Effector memory CD8-positive, alpha-beta T cell (primary cell): ENCODE measurements at regions not wholly inside any gene's neighbourhood (a gene's known extent, or its start where the extent isn't known, plus 50 kb on each side); places are given as distances from the start of the nearest gene placed in this dataset.
"Not testable (repeated sequence)": the region's sequence is repeated elsewhere in the genome, so short reads cannot be mapped to it uniquely, and the experiment has no call there.

ENCODE experiments used
- ATAC-seq: fragments of 150-1000 bp; cut with Tn5 transposase; replicated peaks from 2 replicates; pipeline ENCODE4 v1.10.0; 2021; ENCODE audit warnings: mild to moderate bottlenecking, moderate library complexity
- DNase-seq, 3 experiments: peaks; one replicate each; pipeline ENCODE4 v3.0.0; 2021
- H3K27ac Mint-ChIP-seq, 2 donors: one replicate each; pipeline ENCODE4 v1.8.0; 2022; ENCODE audit warnings: mild to moderate bottlenecking in 2 of 2, mixed read lengths in 2 of 2, moderate library complexity in 2 of 2
- H3K27me3 Mint-ChIP-seq, 2 donors: one replicate each; pipeline ENCODE4 v1.8.0; 2022; ENCODE audit warnings: mixed read lengths in 2 of 2
- H3K36me3 Mint-ChIP-seq: one replicate; pipeline ENCODE4 v1.8.0; 2022; ENCODE audit warnings: mild to moderate bottlenecking, moderate library complexity, mixed read lengths; ENCODE audit not compliant: insufficient read depth
- H3K4me1 Mint-ChIP-seq, 2 donors: one replicate each; pipeline ENCODE4 v1.8.0; 2022; ENCODE audit warnings: low read depth in 2 of 2, mixed read lengths in 2 of 2
- H3K4me3 Mint-ChIP-seq, 2 donors: one replicate each; pipeline ENCODE4 v1.8.0; 2022; ENCODE audit warnings: mild to moderate bottlenecking in 2 of 2, mixed read lengths in 2 of 2, moderate library complexity in 2 of 2
- H3K9me3 Mint-ChIP-seq, 2 donors: one replicate each; pipeline ENCODE4 v1.8.0; 2022; ENCODE audit warnings: mixed read lengths in 2 of 2

- no peak overlapping the region for H3K27ac Mint-ChIP-seq
- no peaks in the 10 kb centered on the region for H3K36me3 Mint-ChIP-seq
- no peaks in the 10 kb centered on the region for H3K4me1 Mint-ChIP-seq
- H3K27me3 Mint-ChIP-seq: peaks cover 0 to 7% of the 10 kb centered on the region in 2 donors
- peaks cover 0 to 2% of the 10 kb centered on the region in 2 donors for H3K9me3 Mint-ChIP-seq
- no peak overlapping the region for H3K4me3 Mint-ChIP-seq
- ATAC-seq (no peak), DNase-seq (no peak)
Observed at GRCh38 chr3:137820366-137820765, 56.3 kb downstream of the SOX14 start.

GRCh38 chr3:137835096-137835495 is 71.0 kb downstream of the SOX14 start:
- H3K9me3 Mint-ChIP-seq: peaks cover 0 to 3% of the 10 kb centered on the region in 2 donors
- H3K27me3 Mint-ChIP-seq: no peaks in the 10 kb centered on the region
- no peaks in the 10 kb centered on the region for H3K36me3 Mint-ChIP-seq
- DNase-seq (no peak), ATAC-seq (no peak)
- H3K4me3 Mint-ChIP-seq: no peak overlapping the region
- no peak overlapping the region for H3K27ac Mint-ChIP-seq
- H3K4me1 Mint-ChIP-seq: no peaks in the 10 kb centered on the region

GRCh38 chr3:137845194-137845593 is 81.1 kb downstream of the SOX14 start:
- Mint-ChIP-seq H3K36me3 (no peaks in the 10 kb centered on the region), H3K9me3 (no peaks in the 10 kb centered on the region), H3K4me1 (no peaks in the 10 kb centered on the region), H3K4me3 (no peak overlapping the region), H3K27me3 (peaks cover 6 to 8% of the 10 kb centered on the region in 2 donors), H3K27ac (no peak overlapping the region)
- DNase-seq (no peak), ATAC-seq (no peak)

GRCh38 chr3:137845666-137846065 is 81.6 kb downstream of the SOX14 start:
- H3K27ac Mint-ChIP-seq: no peak overlapping the region
- ATAC-seq: no peak
- peaks cover 6 to 8% of the 10 kb centered on the region in 2 donors for H3K27me3 Mint-ChIP-seq
- no peaks in the 10 kb centered on the region for H3K4me1 Mint-ChIP-seq
- no peaks in the 10 kb centered on the region for H3K36me3 Mint-ChIP-seq
- DNase-seq: no peak
- H3K4me3 Mint-ChIP-seq: no peak overlapping the region
- H3K9me3 Mint-ChIP-seq: no peaks in the 10 kb centered on the region

GRCh38 chr3:137852391-137852830 is 88.3 kb downstream of the SOX14 start:
- Mint-ChIP-seq H3K4me1 (no peaks in the 10 kb centered on the region), H3K4me3 (no peak overlapping the region), H3K36me3 (no peaks in the 10 kb centered on the region), H3K9me3 (peaks cover 0 to 4% of the 10 kb centered on the region in 2 donors), H3K27ac (no peak overlapping the region), H3K27me3 (peaks cover 0 to 8% of the 10 kb centered on the region in 2 donors)
- no peak for ATAC-seq
- no peak for DNase-seq

GRCh38 chr3:137854533-137855261 is 90.6 kb downstream of the SOX14 start:
- no peak for ATAC-seq

GRCh38 chr3:137866001-137866400 is 101.9 kb downstream of the SOX14 start:
- no peak for DNase-seq
- H3K36me3 Mint-ChIP-seq: no peaks in the 10 kb centered on the region
- no peaks in the 10 kb centered on the region for H3K27me3 Mint-ChIP-seq
- H3K4me1 Mint-ChIP-seq: no peaks in the 10 kb centered on the region
- ATAC-seq: no peak
- no peak overlapping the region for H3K4me3 Mint-ChIP-seq
- peaks cover 3 to 14% of the 10 kb centered on the region in 2 donors for H3K9me3 Mint-ChIP-seq
- H3K27ac Mint-ChIP-seq: no peak overlapping the region

More at GRCh38 chr3:137854533-137855261, 90.6 kb downstream of the SOX14 start:
- no peak overlapping the region for H3K4me3 Mint-ChIP-seq
- H3K27ac Mint-ChIP-seq: no peak overlapping the region
- no peaks in the 10 kb centered on the region for H3K4me1 Mint-ChIP-seq
- H3K36me3 Mint-ChIP-seq: no peaks in the 10 kb centered on the region
- no peaks in the 10 kb centered on the region for H3K27me3 Mint-ChIP-seq
- DNase-seq: no peak
- H3K9me3 Mint-ChIP-seq: peaks cover 0 to 5% of the 10 kb centered on the region in 2 donors

GRCh38 chr3:137866933-137867332 is 102.8 kb downstream of the SOX14 start:
- no peaks in the 10 kb centered on the region for H3K4me1 Mint-ChIP-seq
- no peaks in the 10 kb centered on the region for H3K27me3 Mint-ChIP-seq
- peaks cover 3 to 18% of the 10 kb centered on the region in 2 donors for H3K9me3 Mint-ChIP-seq
- DNase-seq (no peak), ATAC-seq (no peak)
- no peaks in the 10 kb centered on the region for H3K36me3 Mint-ChIP-seq
- H3K4me3 Mint-ChIP-seq: no peak overlapping the region
- H3K27ac Mint-ChIP-seq: no peak overlapping the region

GRCh38 chr3:137867611-137868010 is 103.5 kb downstream of the SOX14 start:
- H3K27ac Mint-ChIP-seq: no peak overlapping the region
- no peak for ATAC-seq
- H3K27me3 Mint-ChIP-seq: no peaks in the 10 kb centered on the region
- no peak for DNase-seq
- H3K9me3 Mint-ChIP-seq: peaks cover 3 to 18% of the 10 kb centered on the region in 2 donors
- H3K4me3 Mint-ChIP-seq: no peak overlapping the region
- no peaks in the 10 kb centered on the region for H3K4me1 Mint-ChIP-seq
- no peaks in the 10 kb centered on the region for H3K36me3 Mint-ChIP-seq

GRCh38 chr3:137869022-137869421 is 104.9 kb downstream of the SOX14 start:
- Mint-ChIP-seq H3K4me3 (no peak overlapping the region), H3K4me1 (no peaks in the 10 kb centered on the region), H3K27me3 (no peaks in the 10 kb centered on the region), H3K27ac (no peak overlapping the region), H3K36me3 (no peaks in the 10 kb centered on the region), H3K9me3 (peaks cover 3 to 18% of the 10 kb centered on the region in 2 donors)
- no peak for ATAC-seq
- no peak for DNase-seq

- peaks cover 14 to 18% of the 10 kb centered on the region in 2 donors for H3K9me3 Mint-ChIP-seq
- not testable (repeated sequence) for H3K36me3 Mint-ChIP-seq, H3K27me3 Mint-ChIP-seq, DNase-seq, H3K27ac Mint-ChIP-seq, H3K4me1 Mint-ChIP-seq, H3K4me3 Mint-ChIP-seq, ATAC-seq
Observed at GRCh38 chr3:137872589-137872988, 108.5 kb downstream of the SOX14 start.

GRCh38 chr3:137896842-137897241 is 113.1 kb upstream of the CLDN18 start:
- not testable (repeated sequence) for H3K36me3 Mint-ChIP-seq, DNase-seq, ATAC-seq, H3K4me1 Mint-ChIP-seq, H3K9me3 Mint-ChIP-seq, H3K4me3 Mint-ChIP-seq, H3K27ac Mint-ChIP-seq
- peaks cover 0 to 16% of the 10 kb centered on the region in 2 donors for H3K27me3 Mint-ChIP-seq

GRCh38 chr3:137906985-137907649 is 102.8 kb upstream of the CLDN18 start:
- ATAC-seq: no peak
- H3K4me3 Mint-ChIP-seq: no peak overlapping the region

GRCh38 chr3:137924628-137925027 is 85.3 kb upstream of the CLDN18 start:
- H3K36me3 Mint-ChIP-seq: no peaks in the 10 kb centered on the region
- no peak overlapping the region for H3K4me3 Mint-ChIP-seq
- ATAC-seq (no peak), DNase-seq (no peak)
- no peak overlapping the region for H3K27ac Mint-ChIP-seq
- peaks cover 0 to 2% of the 10 kb centered on the region in 2 donors for H3K9me3 Mint-ChIP-seq
- H3K27me3 Mint-ChIP-seq: peaks cover 8 to 16% of the 10 kb centered on the region in 2 donors
- H3K4me1 Mint-ChIP-seq: no peaks in the 10 kb centered on the region

More at GRCh38 chr3:137906985-137907649, 102.8 kb upstream of the CLDN18 start:
- DNase-seq: no peak
- Mint-ChIP-seq H3K4me1 (no peaks in the 10 kb centered on the region), H3K9me3 (peaks cover 7 to 10% of the 10 kb centered on the region in 2 donors), H3K27me3 (no peaks in the 10 kb centered on the region), H3K36me3 (no peaks in the 10 kb centered on the region), H3K27ac (no peak overlapping the region)
